ENCODE measurements at regions not wholly inside any gene's neighbourhood (a gene's known extent, or its start where the extent isn't known, plus 50 kb on each side); places are given as distances from the start of the nearest gene placed in this dataset.
"Not testable (repeated sequence)": the region's sequence is repeated elsewhere in the genome, so short reads cannot be mapped to it uniquely, and the experiment has no call there.

GRCh38 chr11:24247846-24248245 is 249.0 kb upstream of the LUZP2 start:
- intact Hi-C loops (cut with DNase I; ENCODE audit: low total_unique reads): no loop called here
- H3K27ac ChIP-seq: no peak overlapping the region
- TF ChIP-seq, protein P1, sequence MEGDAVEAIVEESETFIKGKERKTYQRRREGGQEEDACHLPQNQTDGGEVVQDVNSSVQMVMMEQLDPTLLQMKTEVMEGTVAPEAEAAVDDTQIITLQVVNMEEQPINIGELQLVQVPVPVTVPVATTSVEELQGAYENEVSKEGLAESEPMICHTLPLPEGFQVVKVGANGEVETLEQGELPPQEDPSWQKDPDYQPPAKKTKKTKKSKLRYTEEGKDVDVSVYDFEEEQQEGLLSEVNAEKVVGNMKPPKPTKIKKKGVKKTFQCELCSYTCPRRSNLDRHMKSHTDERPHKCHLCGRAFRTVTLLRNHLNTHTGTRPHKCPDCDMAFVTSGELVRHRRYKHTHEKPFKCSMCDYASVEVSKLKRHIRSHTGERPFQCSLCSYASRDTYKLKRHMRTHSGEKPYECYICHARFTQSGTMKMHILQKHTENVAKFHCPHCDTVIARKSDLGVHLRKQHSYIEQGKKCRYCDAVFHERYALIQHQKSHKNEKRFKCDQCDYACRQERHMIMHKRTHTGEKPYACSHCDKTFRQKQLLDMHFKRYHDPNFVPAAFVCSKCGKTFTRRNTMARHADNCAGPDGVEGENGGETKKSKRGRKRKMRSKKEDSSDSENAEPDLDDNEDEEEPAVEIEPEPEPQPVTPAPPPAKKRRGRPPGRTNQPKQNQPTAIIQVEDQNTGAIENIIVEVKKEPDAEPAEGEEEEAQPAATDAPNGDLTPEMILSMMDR (IDR thresholded peaks at IDR 0.05): no peak

GRCh38 chr11:24249921-24250320 is 246.9 kb upstream of the LUZP2 start:
- Histone ChIP-seq H3K27ac (no peak overlapping the region), H3K4me1 (no peaks in the 10 kb centered on the region), H3K27me3 (no peaks in the 10 kb centered on the region), H3K36me3 (no peaks in the 10 kb centered on the region), H3K9me3 (no peaks in the 10 kb centered on the region), H3K4me3 (no peak overlapping the region)
- intact Hi-C loops (cut with DNase I; ENCODE audit: low total_unique reads): no loop called here
- DNase-seq: no peak
- TF ChIP-seq, protein P1 (IDR thresholded peaks at IDR 0.05): no peak

More at GRCh38 chr11:24247846-24248245, 249.0 kb upstream of the LUZP2 start:
- Histone ChIP-seq H3K9me3 (no peaks in the 10 kb centered on the region), H3K36me3 (no peaks in the 10 kb centered on the region), H3K4me3 (no peak overlapping the region), H3K4me1 (no peaks in the 10 kb centered on the region), H3K27me3 (no peaks in the 10 kb centered on the region)
- DNase-seq: no peak

GRCh38 chr11:24253237-24253760 is 243.6 kb upstream of the LUZP2 start:
- Histone ChIP-seq H3K27ac (no peak overlapping the region), H3K9me3 (no peaks in the 10 kb centered on the region), H3K27me3 (no peaks in the 10 kb centered on the region), H3K4me1 (no peaks in the 10 kb centered on the region), H3K36me3 (no peaks in the 10 kb centered on the region), H3K4me3 (no peak overlapping the region)
- no peak for DNase-seq
- TF ChIP-seq, protein P1 (IDR thresholded peaks at IDR 0.05): no peak
- intact Hi-C loops (cut with DNase I; ENCODE audit: low total_unique reads): no loop called here

GRCh38 chr11:24264868-24265267 is 232.0 kb upstream of the LUZP2 start:
- intact Hi-C loops (cut with DNase I; ENCODE audit: low total_unique reads): no loop called here
- DNase-seq: no peak
- H3K36me3 ChIP-seq: no peaks in the 10 kb centered on the region

DNA sequence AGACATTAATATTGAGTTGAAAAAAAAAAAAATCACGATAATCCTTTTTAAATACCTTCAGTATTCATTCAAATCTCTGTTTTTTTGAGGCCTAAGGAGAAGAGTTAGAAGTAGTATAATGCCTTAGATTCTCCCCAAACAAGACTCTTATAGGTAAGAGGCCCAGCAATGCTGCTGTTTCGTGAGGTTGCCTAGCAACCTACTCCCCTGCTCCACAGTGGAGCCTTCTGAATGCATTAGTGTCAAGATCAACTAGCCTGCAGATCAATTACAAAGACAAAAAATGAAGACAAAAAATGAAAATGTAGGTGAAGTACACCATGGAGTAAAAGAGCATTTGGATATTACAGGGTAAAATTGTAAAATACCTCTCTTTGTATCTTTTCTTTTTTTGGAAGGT is 229.8 kb upstream of the LUZP2 start:
- Histone ChIP-seq H3K4me1 (no peaks in the 10 kb centered on the region), H3K9me3 (no peaks in the 10 kb centered on the region), H3K4me3 (no peak overlapping the region), H3K36me3 (no peaks in the 10 kb centered on the region), H3K27ac (no peak overlapping the region), H3K27me3 (no peaks in the 10 kb centered on the region)
- no peak for DNase-seq
- TF ChIP-seq, protein P1 (IDR thresholded peaks at IDR 0.05): no peak
- intact Hi-C loops (cut with DNase I; ENCODE audit: low total_unique reads): no loop called here

More at GRCh38 chr11:24264868-24265267, 232.0 kb upstream of the LUZP2 start:
- TF ChIP-seq, protein P1 (IDR thresholded peaks at IDR 0.05): no peak
- Histone ChIP-seq H3K4me3 (no peak overlapping the region), H3K27me3 (no peaks in the 10 kb centered on the region), H3K4me1 (no peaks in the 10 kb centered on the region), H3K9me3 (no peaks in the 10 kb centered on the region), H3K27ac (no peak overlapping the region)

GRCh38 chr11:24271798-24272197 is 225.1 kb upstream of the LUZP2 start:
- intact Hi-C loops (cut with DNase I; ENCODE audit: low total_unique reads): no loop called here
- TF ChIP-seq, protein P1 (IDR thresholded peaks at IDR 0.05): no peak
- Histone ChIP-seq H3K9me3 (no peaks in the 10 kb centered on the region), H3K4me3 (no peak overlapping the region), H3K4me1 (no peaks in the 10 kb centered on the region), H3K27me3 (no peaks in the 10 kb centered on the region), H3K27ac (no peak overlapping the region), H3K36me3 (no peaks in the 10 kb centered on the region)
- no peak for DNase-seq

DNA sequence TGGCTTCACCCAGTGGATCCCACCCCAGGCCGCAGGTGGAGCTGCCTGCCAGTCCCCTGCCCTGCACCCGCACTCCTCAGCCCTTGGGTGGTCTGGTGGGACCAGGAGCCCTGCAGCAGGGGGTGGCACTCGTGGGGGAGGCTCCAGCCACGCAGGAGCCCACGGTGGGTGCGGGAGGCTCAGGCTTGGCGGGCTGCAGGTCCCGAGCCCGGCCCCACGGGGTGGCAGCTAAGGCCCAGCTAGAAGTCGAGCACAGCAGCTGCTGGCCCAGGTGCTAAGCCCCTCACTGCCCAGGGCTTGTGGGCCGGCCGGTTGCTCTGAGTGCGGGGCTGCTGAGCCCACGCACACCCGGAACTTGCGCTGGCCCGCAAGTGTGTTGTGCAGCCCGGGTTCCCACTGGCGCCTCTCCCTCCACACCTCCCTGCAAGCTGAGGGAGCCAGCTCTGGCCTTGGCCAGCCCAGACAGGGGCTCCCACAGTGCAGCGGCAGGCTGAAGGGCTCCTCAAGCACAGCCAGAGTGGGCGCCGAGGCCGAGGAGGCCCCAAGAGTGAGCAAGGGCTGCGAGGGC is 222.6 kb upstream of the LUZP2 start:
- H3K36me3 ChIP-seq; H3K4me3 ChIP-seq; H3K9me3 ChIP-seq; H3K27ac ChIP-seq; intact Hi-C loops (cut with DNase I; ENCODE audit: low total_unique reads); H3K27me3 ChIP-seq; H3K4me1 ChIP-seq: not testable (repeated sequence)
- peak in 1 of 2 donors; percentile 56 for DNase-seq

All from tibial artery (tissue), 4 donors.